GM23248 (cell line): ENCODE measurements at regions not wholly inside any gene's neighbourhood (a gene's known extent, or its start where the extent isn't known, plus 50 kb on each side); places are given as distances from the start of the nearest gene placed in this dataset.

Experiments used
- DNase-seq: peaks from one replicate; pipeline ENCODE4 v3.0.0-alpha.2; 2015
- H2AFZ ChIP-seq: fragments of 200-600 bp; sonication (generic); 2 replicates; pipeline ENCODE4 v1.6.1; 2016; ENCODE audit warnings: antibody characterized with exemption
- H3F3A ChIP-seq: fragments of 200-600 bp; sonication (generic); 2 replicates; pipeline ENCODE4 v1.6.1; 2016; ENCODE audit warnings: mild to moderate bottlenecking, antibody characterized with exemption, mixed run types; ENCODE audit not compliant: insufficient read depth
- H3K27ac ChIP-seq: fragments of 200-600 bp; sonication (generic); 2 replicates; pipeline ENCODE4 v1.5.1; 2016; ENCODE audit warnings: mild to moderate bottlenecking
- H3K27me3 ChIP-seq: fragments of 200-600 bp; sonication (generic); replicated peaks from 2 replicates; pipeline ENCODE4 v1.6.1; 2016; ENCODE audit warnings: mild to moderate bottlenecking; ENCODE audit not compliant: insufficient read depth
- H3K36me3 ChIP-seq: fragments of 200-600 bp; sonication (generic); 2 replicates; pipeline ENCODE4 v1.6.1; 2016; ENCODE audit warnings: low read depth, mild to moderate bottlenecking
- H3K4me1 ChIP-seq: fragments of 200-600 bp; sonication (generic); 2 replicates; pipeline ENCODE4 v1.6.1; 2016; ENCODE audit warnings: mild to moderate bottlenecking; ENCODE audit not compliant: insufficient read depth
- H3K4me2 ChIP-seq: fragments of 200-600 bp; sonication (generic); one replicate; pipeline ENCODE4 v1.6.1; 2016; ENCODE audit warnings: mild to moderate bottlenecking; ENCODE audit not compliant: unreplicated experiment
- H3K4me3 ChIP-seq: fragments of 200-600 bp; sonication (generic); 2 replicates; pipeline ENCODE4 v1.5.1; 2016; ENCODE audit warnings: mild to moderate bottlenecking
- H3K79me2 ChIP-seq: fragments of 200-600 bp; sonication (generic); 2 replicates; pipeline ENCODE4 v1.6.1; 2016; ENCODE audit warnings: mild to moderate bottlenecking; ENCODE audit not compliant: insufficient read depth
- H3K9ac ChIP-seq: fragments of 200-600 bp; sonication (generic); 2 replicates; pipeline ENCODE4 v1.6.1; 2016; ENCODE audit warnings: mild to moderate bottlenecking
- H3K9me2 ChIP-seq: fragments of 200-600 bp; sonication (generic); 2 replicates; pipeline ENCODE4 v1.6.1; 2016; ENCODE audit warnings: mixed run types, mild to moderate bottlenecking, moderate library complexity; ENCODE audit not compliant: insufficient read depth
- H3K9me3 ChIP-seq: fragments of 200-600 bp; sonication (generic); one replicate; pipeline ENCODE4 v1.6.1; 2017; ENCODE audit warnings: low read depth
- H4K20me1 ChIP-seq: fragments of 200-600 bp; sonication (generic); 2 replicates; pipeline ENCODE4 v1.6.0; 2016; ENCODE audit not compliant: insufficient read depth
- EZH2 ChIP-seq: fragments of 200-600 bp; sonication (generic); IDR thresholded peaks from 2 replicates; pipeline ENCODE4 v1.6.1; 2018; ENCODE audit warnings: antibody characterized with exemption, mild to moderate bottlenecking; ENCODE audit not compliant: insufficient read depth, poor library complexity, severe bottlenecking
- EZH2phosphoT487 ChIP-seq: fragments of 200-600 bp; sonication (generic); IDR thresholded peaks from 2 replicates; pipeline ENCODE4 v1.6.1; 2018; ENCODE audit warnings: antibody characterized with exemption, moderate library complexity, mild to moderate bottlenecking, low read depth; ENCODE audit not compliant: insufficient read depth
- WGBS, 2 experiments: methylation state at CpG; one replicate each; pipeline ENCODE4 v1.1.6; 2015 to 2017; ENCODE audit warnings: low lambda C conversion rate in 2 of 2, low coverage in 1 of 2; ENCODE audit errors: missing lambda C conversion rate in 2 of 2; 5-methylcytosine and 5-hydroxymethylcytosine counted together
- in situ Hi-C: fragments of 300-500 bp; cut with MboI; formaldehyde crosslinking; loops from 2 replicates; pipeline ENCODE4 v1.15.0; 2020

DNA sequence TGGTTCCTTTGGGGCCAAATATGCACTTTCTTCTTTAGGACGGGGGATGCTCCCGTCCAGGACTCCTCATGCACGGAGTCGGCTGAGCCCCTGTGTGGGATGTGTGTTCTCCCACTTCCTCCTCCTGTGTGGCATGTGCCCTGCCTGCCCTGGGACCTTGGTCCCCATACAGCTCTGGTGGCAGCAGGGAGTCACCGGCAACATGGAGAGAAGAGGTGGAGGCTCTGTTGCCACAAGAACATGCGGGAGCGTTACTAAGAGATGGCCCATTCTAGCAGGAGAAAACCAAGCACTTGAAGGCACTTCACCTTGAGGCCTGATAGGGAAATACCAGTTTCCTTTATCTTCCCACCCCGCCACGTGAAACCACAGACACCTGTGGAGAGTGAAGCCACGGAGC lies 98.0 kb downstream of the DDX1 start:
- H3K27ac ChIP-seq: no peak overlapping the region
- H3K27me3 ChIP-seq: no peaks in the 10 kb centered on the region
- in situ Hi-C loops: no loop called here
- WGBS, 2 experiments: 72% methylated on average over 10 of the region's 10 CpGs
- H3K4me3 ChIP-seq: no peak overlapping the region
- no peaks in the 10 kb centered on the region for H3K36me3 ChIP-seq
- no peaks in the 10 kb centered on the region for H3K79me2 ChIP-seq
- no peak for DNase-seq
- H4K20me1 ChIP-seq: no peaks in the 10 kb centered on the region
- H3K4me1 ChIP-seq: no peaks in the 10 kb centered on the region
- H3F3A ChIP-seq: no peaks in the 10 kb centered on the region
- TF ChIP-seq EZH2 (no peak), EZH2phosphoT487 (no peak)
- no peak overlapping the region for H2AFZ ChIP-seq
- no peaks in the 10 kb centered on the region for H3K9me2 ChIP-seq
- H3K9me3 ChIP-seq: no peaks in the 10 kb centered on the region
- H3K9ac ChIP-seq: no peak overlapping the region
- no peak overlapping the region for H3K4me2 ChIP-seq

DNA sequence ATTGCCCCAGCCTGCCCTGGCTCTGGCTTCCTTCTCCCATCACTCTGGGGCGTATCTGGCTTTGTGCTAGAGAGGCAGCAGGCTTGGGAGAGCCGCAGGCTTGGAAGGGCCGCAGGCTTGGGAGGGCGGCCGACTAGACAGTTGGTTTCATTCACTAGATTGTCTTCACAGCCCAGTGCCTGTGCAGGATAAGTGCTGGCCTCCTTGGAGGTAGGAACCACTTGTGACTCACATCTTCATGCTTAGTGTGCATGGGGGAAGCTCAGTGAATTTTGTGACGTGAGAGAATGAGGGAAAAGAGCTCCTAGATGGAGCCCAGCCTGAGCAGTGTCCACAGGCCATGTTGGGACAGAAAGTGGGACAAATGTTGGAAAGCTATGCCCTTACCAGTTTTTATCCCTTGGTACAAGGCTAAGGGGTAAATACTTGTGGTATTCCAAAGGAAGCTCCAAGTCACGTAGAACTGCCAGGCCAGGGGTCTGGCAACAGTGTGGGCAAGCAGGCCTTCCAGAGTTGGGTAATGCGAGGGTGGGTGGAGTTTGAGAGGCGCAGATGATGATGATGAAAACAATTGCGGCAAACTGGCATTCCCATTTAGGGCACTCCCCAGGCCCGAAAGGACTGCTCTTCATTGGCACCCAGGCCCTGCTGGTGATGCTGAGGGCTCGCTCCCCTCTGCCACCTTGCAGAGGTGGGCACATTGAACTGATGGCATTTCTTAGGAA lies 100.1 kb downstream of the DDX1 start:
- H3K4me2 ChIP-seq: no peak overlapping the region
- H3K27ac ChIP-seq: no peak overlapping the region
- H3K27me3 ChIP-seq: no peaks in the 10 kb centered on the region
- no peaks in the 10 kb centered on the region for H3K9me3 ChIP-seq
- no peaks in the 10 kb centered on the region for H4K20me1 ChIP-seq
- H3K4me3 ChIP-seq: no peak overlapping the region
- H3K9me2 ChIP-seq: no peaks in the 10 kb centered on the region
- H3K4me1 ChIP-seq: no peaks in the 10 kb centered on the region
- no peak overlapping the region for H3K9ac ChIP-seq
- TF ChIP-seq EZH2phosphoT487: no peak
- no peak for TF ChIP-seq EZH2
- in situ Hi-C loops: no loop called here
- 54 to 57% methylated on average over 12 of the region's 12 CpGs for WGBS, 2 experiments
- no peaks in the 10 kb centered on the region for H3K79me2 ChIP-seq
- no peaks in the 10 kb centered on the region for H3F3A ChIP-seq
- no peaks in the 10 kb centered on the region for H3K36me3 ChIP-seq
- DNase-seq: no peak
- H2AFZ ChIP-seq: no peak overlapping the region

DNA sequence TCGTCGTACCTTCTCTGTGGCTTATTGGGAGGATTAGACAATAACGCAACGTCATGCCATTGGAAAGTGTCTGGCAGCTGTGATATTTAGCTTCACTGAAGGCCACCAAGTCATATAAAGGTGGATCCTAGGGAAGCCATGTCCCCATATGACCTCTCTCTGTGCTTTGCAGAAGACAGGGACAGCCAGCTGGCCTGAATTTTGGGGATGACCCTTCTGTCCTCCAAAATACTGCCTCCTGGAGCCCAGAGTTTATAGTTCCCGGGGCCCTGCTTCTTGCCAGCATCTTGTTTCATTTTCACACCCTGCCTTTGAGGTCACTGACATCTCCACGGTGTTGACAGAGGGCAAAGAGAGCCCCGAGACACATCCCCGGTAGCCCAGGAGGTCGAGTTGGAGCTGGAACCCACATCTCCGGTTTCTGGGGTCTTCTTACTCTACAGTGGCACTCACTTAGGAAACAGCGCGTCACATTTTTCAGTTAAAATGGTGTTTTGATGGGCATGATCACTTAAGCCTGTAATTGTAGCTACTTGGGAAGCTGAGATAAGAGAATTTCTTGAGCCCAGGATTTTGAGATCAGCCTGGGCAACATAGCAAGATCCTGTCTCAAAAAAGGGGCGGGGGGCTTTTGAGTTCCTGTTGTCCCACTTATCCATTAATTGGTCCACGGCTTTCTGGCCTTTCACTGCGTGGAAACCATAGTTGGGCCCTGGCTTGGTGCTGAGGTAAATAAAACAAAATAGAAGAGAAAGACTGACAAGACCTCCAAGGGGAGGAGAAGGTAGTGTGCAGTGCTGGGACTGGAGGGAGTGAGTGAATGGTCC lies 101.1 kb downstream of the DDX1 start:
- TF ChIP-seq EZH2phosphoT487 (no peak), EZH2 (no peak)
- no peak overlapping the region for H3K9ac ChIP-seq
- no peak overlapping the region for H3K4me2 ChIP-seq
- H3K79me2 ChIP-seq: no peaks in the 10 kb centered on the region
- no peaks in the 10 kb centered on the region for H3K9me3 ChIP-seq
- no peaks in the 10 kb centered on the region for H3K36me3 ChIP-seq
- no peaks in the 10 kb centered on the region for H3K27me3 ChIP-seq
- in situ Hi-C loops: no loop called here
- no peak overlapping the region for H3K4me3 ChIP-seq
- no peaks in the 10 kb centered on the region for H4K20me1 ChIP-seq
- H3K4me1 ChIP-seq: no peaks in the 10 kb centered on the region
- no peak for DNase-seq
- no peak overlapping the region for H3K27ac ChIP-seq
- no peaks in the 10 kb centered on the region for H3K9me2 ChIP-seq
- 57% methylated on average over 15 of the region's 15 CpGs for WGBS, 2 experiments
- no peaks in the 10 kb centered on the region for H3F3A ChIP-seq
- H2AFZ ChIP-seq: no peak overlapping the region

DNA sequence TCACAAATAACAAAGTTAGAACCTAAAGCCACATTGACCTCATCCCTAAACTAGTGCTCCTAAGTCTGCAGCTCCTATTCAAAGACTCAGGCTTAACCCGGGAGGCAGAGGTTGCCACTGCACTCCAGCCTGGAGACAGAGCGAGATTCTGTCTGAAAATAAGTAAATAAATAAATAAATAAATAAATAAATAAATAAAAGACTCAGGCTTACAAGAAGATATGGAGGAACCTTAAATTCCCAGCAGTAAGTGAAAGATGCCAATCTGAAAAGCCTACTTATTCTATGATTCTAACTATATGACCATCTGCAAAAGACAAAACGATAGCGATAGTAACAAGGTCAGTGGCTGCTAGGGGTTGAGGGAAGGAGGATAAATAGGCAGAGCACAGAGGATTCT lies 101.7 kb downstream of the DDX1 start:
- no peaks in the 10 kb centered on the region for H3K9me2 ChIP-seq
- in situ Hi-C loops: no loop called here
- no peak for TF ChIP-seq EZH2
- TF ChIP-seq EZH2phosphoT487: no peak
- H2AFZ ChIP-seq: no peak overlapping the region
- no peaks in the 10 kb centered on the region for H3K4me1 ChIP-seq
- no peaks in the 10 kb centered on the region for H3K36me3 ChIP-seq
- no peak overlapping the region for H3K4me3 ChIP-seq
- no peaks in the 10 kb centered on the region for H3F3A ChIP-seq
- no peaks in the 10 kb centered on the region for H4K20me1 ChIP-seq
- no peaks in the 10 kb centered on the region for H3K27me3 ChIP-seq
- WGBS, 2 experiments: 63 to 71% methylated on average over 4 of the region's 4 CpGs
- no peak overlapping the region for H3K27ac ChIP-seq
- H3K4me2 ChIP-seq: no peak overlapping the region
- no peaks in the 10 kb centered on the region for H3K79me2 ChIP-seq
- no peak for DNase-seq
- no peak overlapping the region for H3K9ac ChIP-seq
- H3K9me3 ChIP-seq: no peaks in the 10 kb centered on the region
